Choroid plexus epithelial cell (primary cell): ENCODE measurements at regions not wholly inside any gene's neighbourhood (a gene's known extent, or its start where the extent isn't known, plus 50 kb on each side); places are given as distances from the start of the nearest gene placed in this dataset.

Experiments
- DNase-seq: peaks from one replicate; pipeline ENCODE4 v3.0.0-alpha.2; 2010; ENCODE audit warnings: low read depth
- H3K4me3 ChIP-seq: 2 replicates; pipeline ENCODE4 v1.5.1; 2011; ENCODE audit warnings: low read depth, mild to moderate bottlenecking, control low read depth, low read length, moderate library complexity
- TF ChIP-seq, protein P1 (sequence below): conservative IDR thresholded peaks from 2 replicates; pipeline ENCODE4 v1.5.1; 2011; ENCODE audit warnings: low read depth, mild to moderate bottlenecking, control low read depth, inconsistent platforms, low read length, moderate library complexity

- TF ChIP-seq, protein P1, sequence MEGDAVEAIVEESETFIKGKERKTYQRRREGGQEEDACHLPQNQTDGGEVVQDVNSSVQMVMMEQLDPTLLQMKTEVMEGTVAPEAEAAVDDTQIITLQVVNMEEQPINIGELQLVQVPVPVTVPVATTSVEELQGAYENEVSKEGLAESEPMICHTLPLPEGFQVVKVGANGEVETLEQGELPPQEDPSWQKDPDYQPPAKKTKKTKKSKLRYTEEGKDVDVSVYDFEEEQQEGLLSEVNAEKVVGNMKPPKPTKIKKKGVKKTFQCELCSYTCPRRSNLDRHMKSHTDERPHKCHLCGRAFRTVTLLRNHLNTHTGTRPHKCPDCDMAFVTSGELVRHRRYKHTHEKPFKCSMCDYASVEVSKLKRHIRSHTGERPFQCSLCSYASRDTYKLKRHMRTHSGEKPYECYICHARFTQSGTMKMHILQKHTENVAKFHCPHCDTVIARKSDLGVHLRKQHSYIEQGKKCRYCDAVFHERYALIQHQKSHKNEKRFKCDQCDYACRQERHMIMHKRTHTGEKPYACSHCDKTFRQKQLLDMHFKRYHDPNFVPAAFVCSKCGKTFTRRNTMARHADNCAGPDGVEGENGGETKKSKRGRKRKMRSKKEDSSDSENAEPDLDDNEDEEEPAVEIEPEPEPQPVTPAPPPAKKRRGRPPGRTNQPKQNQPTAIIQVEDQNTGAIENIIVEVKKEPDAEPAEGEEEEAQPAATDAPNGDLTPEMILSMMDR, result no peak
- no peak for DNase-seq
- H3K4me3 ChIP-seq, result no peak overlapping the region
Measured at GRCh38 chr3:154496978-154497377, 67.0 kb upstream of the GPR149 start.

DNA sequence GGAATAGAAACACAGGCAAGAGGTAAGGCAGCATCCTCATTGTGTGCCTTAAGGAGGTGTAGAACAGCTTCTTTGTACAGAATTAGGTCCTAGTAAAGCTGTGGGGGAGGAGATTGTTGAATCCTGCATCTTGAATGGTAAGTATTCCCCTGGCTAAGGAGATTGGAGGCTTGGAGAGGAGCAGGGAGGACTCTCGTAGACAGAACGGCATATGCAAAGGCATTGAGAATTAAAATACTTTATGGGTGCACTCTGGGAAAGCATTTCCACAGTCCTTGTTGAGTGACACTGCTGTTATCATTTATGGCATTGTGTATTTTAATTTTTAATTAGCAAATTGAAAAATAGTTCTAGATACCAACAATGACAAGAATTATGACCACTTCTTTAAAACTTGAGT lies 66.5 kb upstream of the GPR149 start:
- no peak for DNase-seq
- TF ChIP-seq, protein P1, result no peak

DNA sequence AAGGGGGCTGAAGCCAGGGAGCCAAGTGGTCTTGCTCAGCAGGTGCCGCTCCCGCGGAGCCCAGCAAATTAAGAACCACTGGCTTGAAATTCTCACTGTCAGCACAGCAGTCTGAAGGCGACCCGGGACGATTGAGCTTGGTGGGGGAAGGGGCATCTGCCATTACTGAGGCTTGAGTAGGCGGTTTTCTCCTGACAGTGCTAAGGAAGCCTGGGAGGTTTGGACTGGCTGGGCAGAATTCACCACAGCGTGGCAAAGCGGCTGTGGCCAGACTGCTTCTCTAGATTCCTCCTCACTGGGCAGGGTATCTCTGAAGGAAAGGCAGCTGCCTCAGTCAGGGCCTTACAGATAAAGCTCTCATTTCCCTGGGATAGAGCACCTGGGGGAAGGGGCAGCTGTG lies 57.0 kb upstream of the GPR149 start:
- no peak overlapping the region for H3K4me3 ChIP-seq
- TF ChIP-seq, protein P1, result no peak
- DNase-seq, result no peak

More for the DNA sequence above, 66.5 kb upstream of the GPR149 start:
- no peak overlapping the region for H3K4me3 ChIP-seq

DNA sequence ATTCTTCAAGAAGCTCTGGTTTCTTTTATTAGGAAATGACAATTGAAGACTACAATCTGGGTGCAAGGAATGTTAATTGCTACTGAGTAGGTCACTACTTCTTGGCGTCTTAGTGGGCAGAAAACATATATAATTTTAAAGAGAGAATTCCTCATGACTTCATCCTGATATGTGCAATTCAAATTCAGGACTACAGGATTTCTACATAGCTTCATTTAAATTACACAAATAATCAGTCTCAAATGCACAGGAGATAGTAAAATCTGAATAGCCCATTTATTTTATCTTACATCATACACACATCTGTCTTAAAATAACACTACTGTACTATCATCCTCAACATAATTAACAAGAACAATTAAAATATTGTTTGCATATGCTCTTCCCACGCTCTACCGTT lies 52.5 kb upstream of the GPR149 start:
- no peak overlapping the region for H3K4me3 ChIP-seq
- DNase-seq, result no peak
- TF ChIP-seq, protein P1, result no peak

DNA sequence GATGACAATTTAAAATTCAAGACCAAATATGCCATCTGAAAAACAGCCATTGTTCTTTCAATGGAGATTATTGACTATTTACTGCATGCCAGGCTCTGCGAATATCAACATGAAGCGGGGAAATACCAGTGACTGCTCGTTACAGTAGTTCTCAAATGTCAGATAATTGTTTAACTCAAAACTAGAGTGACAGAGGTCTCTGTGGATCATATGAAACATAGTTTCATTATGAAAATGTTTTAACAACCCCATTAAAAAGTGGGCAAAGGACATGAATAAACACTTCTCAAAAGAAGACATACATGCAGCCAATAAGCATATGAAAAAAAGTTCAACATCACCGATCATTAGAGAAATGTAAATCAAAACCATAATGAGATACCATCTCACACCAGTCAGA lies 50.0 kb upstream of the GPR149 start:
- DNase-seq, result no peak
- TF ChIP-seq, protein P1, result no peak
- no peak overlapping the region for H3K4me3 ChIP-seq
